Putamen (tissue), 1 donor: ENCODE measurements at regions not wholly inside any gene's neighbourhood (a gene's known extent, or its start where the extent isn't known, plus 50 kb on each side); places are given as distances from the start of the nearest gene placed in this dataset.

Source experiments
- DNase-seq: peaks from one replicate; pipeline ENCODE4 v3.0.0-alpha.2; 2016; ENCODE audit warnings: low spot score

DNA sequence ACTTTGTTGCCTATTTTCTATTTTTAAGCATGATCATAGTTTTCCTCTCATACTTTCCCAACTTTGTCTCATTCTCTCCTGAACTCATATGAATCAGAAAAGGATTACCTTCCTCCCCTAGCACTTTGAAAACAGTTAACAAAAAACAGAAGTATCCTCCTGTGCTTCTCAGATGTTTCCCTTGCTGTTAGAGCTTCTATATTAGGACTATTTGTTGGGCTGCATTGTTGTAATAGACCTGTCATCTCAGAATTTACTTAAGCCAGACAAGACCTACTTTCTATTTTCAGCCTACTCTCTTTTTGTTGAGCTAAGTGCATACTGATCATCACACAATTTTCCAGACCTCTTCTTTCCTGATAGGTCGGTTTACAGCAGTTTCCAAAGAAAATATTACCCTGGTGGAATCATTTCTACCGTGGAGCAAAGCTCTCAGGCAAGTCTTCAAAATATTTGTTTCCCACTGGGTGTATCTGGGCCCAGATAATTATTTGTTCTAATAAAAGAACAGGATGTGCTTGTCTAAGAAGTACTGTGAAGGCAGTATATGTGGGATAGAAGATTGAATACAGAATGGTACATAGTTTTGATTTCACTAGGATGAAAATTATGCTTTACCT lies 411.9 kb upstream of the KLF6 start:
- DNase-seq = no peak

DNA sequence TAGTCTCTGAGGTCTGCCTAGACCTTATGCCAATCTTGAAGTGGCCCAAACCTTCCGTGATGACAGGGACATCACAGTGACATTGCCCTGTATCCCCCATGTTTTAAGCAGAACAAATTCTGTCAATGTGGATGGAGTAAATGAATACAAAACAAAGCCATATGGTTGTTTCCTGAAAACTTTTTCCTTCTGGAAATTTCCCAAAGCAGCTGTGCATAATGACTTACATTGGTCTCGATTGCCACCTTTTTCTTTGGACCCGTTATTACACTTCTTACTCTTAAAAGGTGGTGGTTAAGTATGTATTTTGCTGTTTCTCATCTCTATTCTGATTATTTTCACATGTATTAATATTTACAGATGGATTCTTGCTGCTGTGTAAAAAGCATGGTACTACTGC lies 411.2 kb upstream of the KLF6 start:
- DNase-seq = no peak

- no peak for DNase-seq
Observed at GRCh38 chr10:4195213-4195612, 410.2 kb upstream of the KLF6 start.

- no peak for DNase-seq
Observed at GRCh38 chr10:4194231-4194630, 409.2 kb upstream of the KLF6 start.

GRCh38 chr10:4191894-4192293 lies 406.9 kb upstream of the KLF6 start:
- no peak for DNase-seq

DNA sequence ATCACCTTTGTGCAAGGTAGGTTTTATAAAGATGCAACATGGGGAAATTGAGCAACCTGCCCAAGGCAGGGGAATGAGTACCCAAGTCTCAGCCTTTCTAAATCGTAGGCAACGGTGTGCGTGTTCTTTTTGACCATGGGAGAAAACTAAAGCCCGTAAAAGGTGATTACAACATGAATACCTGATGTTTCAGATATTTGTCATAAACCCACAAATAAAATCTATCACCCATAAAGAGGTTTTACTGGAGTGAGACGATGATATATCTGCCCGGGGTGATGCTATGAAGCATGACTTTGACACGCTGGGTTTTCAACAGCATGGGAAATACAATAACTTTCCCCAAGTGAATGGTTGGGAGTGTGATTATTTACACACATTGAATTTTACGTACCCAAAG lies 406.3 kb upstream of the KLF6 start:
- no peak for DNase-seq

GRCh38 chr10:4190876-4191275 lies 405.9 kb upstream of the KLF6 start:
- no peak for DNase-seq

- DNase-seq = no peak
Observed at GRCh38 chr10:4189281-4189680, 404.3 kb upstream of the KLF6 start.

- no peak for DNase-seq
Observed at GRCh38 chr10:4188406-4188805, 403.4 kb upstream of the KLF6 start.

DNA sequence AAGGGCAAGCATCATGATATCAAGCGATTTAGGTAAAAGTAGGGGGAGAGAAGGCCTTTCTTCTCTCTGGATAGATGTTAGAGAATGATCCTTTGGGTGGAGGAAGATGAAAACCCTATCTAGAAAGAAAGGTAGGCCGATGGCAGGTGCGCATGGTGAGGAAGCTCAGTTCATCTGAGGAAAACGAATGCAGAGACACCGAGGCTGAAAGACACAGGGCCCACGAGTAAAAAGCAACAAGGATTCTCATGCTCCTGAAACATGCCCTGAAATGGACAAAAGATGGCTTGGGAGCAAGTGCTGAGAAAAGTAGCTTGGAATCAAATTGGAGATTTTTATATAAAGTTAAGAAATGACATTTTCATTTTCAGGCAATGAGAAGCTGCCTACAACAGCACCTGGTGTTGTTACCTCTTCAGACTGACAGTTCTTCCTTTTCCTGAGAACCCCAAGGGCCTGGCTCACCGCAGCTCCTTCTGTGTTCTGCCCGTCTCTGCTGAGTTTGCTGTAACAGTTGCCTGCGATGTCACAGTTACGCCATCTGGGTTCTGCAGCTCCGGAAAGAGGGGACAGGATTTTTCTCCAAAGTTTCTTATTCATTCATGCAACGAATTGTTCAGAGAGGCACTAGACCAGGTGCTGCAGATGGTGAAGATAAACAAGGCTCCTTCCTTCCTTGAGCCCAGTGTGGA lies 402.0 kb upstream of the KLF6 start:
- DNase-seq = no peak

DNA sequence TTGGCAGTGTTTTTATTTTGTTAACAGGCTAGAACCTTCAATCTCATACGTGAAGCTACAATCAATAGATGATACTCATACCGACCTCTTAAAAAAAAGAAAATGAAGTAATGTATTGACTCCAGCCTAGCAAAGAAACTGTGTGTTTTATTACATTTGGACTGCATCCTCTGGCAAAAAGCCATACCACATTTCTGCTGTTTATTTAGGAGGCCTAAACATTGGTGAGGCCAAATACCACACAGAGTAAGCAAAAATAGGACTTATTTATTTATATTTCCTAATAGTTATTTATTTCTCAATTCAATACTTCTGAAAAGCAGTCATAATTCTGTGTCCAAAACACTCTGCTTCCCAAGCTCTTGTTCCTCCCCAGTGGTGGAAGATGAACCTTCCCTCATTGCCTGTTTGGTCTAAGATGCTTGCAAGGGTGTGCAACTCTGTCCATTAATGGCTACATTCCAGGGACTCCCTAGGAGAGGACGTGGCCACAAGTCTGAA lies 398.8 kb upstream of the KLF6 start:
- DNase-seq = no peak

DNA sequence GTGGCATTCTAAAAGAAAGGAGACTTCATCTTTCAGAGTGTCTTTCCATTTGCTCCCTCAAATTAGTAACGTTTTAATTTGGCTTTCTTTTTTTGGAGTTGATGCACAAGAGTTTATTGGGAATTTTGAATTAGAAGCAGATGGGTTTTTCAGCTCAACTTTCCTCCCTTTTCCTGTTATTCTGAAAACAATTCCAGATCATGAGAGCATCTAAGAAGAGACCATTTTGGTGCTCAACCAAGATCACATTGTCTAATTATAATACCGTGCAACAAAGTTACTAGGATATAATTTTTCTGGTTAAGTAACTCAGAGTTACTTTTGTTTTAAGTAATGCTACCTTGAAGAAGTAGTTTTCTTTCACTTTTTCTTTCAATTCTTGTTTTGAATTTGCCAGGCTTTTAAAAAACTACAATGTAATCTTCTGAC lies 396.6 kb upstream of the KLF6 start:
- no peak for DNase-seq

DNA sequence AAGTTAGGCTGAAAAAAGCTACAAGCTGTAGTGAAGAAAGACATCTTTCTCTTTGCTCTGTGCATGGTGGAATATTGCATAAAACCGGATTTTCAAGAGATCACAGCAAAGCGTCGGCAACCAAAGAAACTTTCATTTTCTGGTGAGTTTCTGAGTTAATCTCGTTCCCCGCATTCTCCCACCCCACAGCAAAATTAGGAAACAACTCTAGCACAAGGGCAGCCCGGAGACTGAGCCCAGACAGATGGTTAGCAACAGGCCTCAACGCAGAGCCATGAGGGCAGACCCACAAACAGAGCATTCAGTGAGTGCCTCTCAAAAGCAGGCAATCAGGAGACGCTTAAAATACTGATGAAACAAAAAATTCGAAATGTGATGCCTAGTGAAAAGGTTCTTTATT lies 396.1 kb upstream of the KLF6 start:
- no peak for DNase-seq

DNA sequence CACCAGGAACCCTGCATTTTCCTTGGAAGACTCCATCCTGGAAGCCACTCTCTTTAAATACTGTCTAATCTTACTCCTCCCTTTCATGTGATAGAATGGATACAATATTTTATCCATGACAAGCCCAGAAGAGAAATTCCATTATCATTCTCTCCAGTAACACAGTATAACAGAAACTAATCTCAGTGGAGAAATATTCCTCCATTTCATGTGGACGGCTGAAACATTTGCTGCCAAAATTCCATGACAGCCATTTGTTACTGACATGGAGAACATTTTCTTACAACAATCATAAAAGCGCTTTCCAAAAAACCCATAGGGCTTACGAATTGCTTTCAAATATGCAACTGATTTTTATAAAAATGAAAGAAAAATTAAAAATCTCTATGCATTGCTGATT lies 392.8 kb upstream of the KLF6 start:
- DNase-seq = no peak

GRCh38 chr10:4176500-4177281 lies 391.7 kb upstream of the KLF6 start:
- no peak for DNase-seq

DNA sequence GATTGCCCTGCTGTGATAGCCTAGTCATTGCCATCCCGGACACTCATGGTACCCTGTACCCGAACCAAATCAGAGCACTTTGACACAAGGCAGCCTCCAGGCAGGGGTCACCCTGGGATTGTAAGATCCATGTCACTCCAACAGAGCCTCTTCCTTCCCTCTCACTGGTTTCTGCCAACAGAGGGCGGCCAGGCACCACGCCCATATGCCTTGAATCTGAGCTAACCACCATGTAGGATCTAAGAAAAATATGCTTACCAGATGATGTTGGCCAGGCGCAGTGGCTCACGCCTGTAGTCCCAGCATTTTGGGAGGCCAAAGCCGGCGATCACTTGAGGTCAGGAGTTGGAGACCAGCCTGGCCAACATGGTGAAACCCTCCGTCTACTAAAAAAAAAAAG lies 389.2 kb upstream of the KLF6 start:
- DNase-seq = no peak

DNA sequence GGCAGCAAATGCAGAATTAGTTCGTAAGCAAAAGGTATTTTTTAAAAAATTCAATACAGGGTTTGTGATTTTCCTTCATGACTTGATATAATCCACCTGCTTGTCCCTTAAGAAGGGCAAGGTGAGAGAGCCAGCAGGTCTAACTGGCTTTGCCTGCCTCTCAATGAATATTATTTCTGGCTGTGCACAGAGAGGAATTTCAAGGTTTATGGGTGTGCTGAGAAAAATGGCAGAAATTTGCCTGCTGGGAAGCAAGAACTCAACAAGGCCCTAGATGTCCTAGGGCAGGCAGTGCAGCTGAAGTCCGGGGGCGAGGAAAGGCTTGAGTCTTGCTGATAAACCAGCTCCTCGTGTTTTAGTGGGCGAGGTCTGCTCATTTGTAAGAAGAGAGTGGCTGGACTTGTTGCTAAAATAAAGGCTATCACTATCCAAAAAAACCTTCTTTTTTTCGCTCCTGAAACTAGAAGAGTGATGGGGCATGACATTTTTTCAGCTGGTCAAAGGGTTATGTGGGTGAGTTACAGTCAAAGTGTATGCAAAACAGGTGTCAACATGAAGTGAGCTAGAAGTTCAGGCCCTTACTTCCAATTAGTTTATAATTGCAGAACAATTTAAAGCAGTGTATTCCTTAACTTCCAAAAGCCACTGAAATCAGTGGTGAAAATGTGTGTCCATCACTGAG lies 385.8 kb upstream of the KLF6 start:
- no peak for DNase-seq

DNA sequence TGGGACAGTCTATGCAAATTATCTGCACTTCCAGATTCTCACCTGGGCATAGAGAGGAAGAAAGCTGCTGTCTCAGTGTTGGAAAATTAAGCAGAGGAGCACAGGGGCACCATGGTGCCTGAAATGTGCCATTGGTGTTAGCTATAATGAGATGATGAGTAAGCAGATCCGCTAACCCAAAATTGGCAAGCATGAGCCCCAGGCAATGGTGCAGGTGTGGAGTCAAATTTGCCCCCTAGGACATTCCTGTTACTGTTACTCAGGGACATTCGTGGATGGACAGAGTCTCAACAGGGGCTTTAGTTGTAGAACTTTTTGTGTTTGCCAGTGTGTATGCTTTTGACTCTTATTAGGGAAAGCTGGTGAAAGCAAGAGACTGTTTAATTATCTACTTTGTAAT lies 385.2 kb upstream of the KLF6 start:
- no peak for DNase-seq

DNA sequence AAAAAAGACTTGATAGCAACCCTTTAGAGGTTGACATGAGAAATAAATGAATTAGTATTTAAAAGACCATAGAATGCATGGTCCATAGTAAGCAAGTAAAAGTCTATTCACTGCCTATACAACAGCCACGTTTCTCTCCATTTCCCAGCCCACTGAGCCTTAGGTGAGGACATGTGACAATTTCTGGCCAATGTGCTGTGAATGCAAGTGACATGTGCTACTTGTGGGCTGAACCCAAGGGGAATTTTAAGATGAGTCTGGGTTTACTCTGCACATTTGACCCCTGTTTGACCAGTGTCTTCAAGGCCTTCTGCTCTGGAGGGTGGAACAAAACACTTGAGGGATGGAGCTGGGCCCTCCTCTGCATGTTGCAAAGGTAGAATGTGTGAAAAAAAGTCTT lies 384.4 kb upstream of the KLF6 start:
- no peak for DNase-seq

- DNase-seq = no peak
Observed at GRCh38 chr10:4167216-4167615, 382.2 kb upstream of the KLF6 start.

DNA sequence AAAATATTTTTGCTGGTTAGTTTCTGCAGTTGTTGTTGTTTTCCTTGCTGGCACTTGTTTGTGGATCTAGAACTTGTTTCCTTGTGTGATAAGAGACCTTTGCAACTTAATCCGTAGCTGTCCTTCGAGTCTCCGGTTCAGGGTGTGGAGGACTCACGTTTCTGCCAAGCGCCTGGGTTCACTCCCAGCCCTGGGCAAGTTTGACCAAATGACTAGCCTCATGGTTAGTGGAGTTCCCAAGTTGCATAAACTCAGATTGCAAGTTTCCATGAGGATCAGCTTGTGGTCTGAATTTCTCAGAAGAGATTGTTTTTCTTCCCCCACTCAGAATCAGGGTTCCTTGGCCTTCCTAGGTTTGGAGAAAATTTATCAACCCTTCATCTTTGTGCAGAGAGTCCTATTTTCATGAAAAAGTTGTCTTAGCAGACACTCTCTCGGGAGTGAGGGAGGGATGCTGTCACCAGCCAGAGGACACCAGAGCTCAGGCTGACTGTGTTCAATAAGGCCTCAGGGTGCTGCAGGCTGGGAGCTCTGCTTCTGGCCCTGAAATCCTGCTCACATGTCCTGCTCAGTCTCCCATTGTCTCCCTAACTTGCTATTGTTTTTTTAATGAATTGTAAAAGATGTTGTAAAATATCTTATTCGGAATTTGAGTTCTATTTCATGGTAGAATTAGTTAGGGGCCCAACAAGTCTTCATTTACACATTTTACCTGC lies 377.7 kb upstream of the KLF6 start:
- no peak for DNase-seq

DNA sequence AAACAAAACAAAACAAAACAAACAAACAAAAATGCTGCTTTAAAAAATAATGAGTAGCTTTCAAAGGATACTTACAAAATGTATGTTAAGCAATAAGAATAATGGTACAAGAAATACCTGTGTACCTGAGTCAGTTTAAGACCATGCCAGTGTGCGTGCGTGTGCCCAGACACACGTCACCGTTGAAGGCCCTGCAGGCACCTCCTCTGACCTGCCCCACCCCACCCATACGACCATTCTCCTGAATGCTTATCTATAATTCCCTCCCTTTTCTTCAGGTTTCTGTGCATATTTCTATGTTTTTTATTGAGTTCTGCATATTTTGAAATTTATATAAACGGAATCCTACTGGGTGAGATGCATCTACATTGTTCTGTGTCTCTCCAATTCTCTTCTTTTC lies 374.2 kb upstream of the KLF6 start:
- no peak for DNase-seq
